ENCODE measurements at regions not wholly inside any gene's neighbourhood (a gene's known extent, or its start where the extent isn't known, plus 50 kb on each side); places are given as distances from the start of the nearest gene placed in this dataset.

DNA sequence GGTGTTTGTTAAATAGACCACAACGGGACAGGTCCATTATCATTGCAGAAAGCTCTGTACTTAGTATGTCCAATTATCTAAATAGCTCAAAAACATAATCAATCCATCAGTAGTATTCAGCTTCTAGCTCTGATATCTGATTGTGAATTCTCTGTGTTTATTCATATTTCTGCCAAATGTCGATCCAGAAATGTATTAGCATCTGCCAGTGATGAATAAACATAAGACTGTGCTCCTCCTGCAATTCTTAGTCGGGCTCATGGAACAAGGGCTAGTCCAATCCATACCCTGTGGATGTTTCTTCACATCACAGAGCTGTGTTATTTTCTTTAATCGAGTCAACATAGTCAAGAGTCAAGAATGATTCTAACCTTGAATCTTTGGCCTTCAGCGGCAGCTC, 1612.1 kb upstream of the WWC1 start:
- WGBS, 2 donors (ENCODE audit: low coverage in 1 of 2) = 57 to 73% methylated on average over 3 to 5 of the region's 5 CpGs
- Histone ChIP-seq H3K9me3 (peaks cover 0 to 3% of the 10 kb centered on the region in 2 donors), H3K36me3 (no peaks in the 10 kb centered on the region), H3K27me3 (no peaks in the 10 kb centered on the region), H3K4me1 (no peaks in the 10 kb centered on the region), H3K4me3 (no peak overlapping the region), H3K27ac (no peak overlapping the region)
- no peak for DNase-seq
- TF ChIP-seq, protein P1, sequence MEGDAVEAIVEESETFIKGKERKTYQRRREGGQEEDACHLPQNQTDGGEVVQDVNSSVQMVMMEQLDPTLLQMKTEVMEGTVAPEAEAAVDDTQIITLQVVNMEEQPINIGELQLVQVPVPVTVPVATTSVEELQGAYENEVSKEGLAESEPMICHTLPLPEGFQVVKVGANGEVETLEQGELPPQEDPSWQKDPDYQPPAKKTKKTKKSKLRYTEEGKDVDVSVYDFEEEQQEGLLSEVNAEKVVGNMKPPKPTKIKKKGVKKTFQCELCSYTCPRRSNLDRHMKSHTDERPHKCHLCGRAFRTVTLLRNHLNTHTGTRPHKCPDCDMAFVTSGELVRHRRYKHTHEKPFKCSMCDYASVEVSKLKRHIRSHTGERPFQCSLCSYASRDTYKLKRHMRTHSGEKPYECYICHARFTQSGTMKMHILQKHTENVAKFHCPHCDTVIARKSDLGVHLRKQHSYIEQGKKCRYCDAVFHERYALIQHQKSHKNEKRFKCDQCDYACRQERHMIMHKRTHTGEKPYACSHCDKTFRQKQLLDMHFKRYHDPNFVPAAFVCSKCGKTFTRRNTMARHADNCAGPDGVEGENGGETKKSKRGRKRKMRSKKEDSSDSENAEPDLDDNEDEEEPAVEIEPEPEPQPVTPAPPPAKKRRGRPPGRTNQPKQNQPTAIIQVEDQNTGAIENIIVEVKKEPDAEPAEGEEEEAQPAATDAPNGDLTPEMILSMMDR (IDR thresholded peaks at IDR 0.05) = no peak
- TF ChIP-seq POLR2A (IDR thresholded peaks at IDR 0.05) (no peak), EP300 (IDR thresholded peaks at IDR 0.05; ENCODE audit: low read depth) (no peak), POLR2AphosphoS5 (IDR thresholded peaks at IDR 0.05) (no peak)
- intact Hi-C loops (cut with DNase I; ENCODE audit: low total_unique reads) (no loop called here), in situ Hi-C loops (cut with MboI; ENCODE audit: low pct_ligation_motif_present in 1 of 4, low pct_unique_long_range_greater_than_20kb in 1 of 4, low sequenced_read_pairs in 3 of 4) (no loop called here)

DNA sequence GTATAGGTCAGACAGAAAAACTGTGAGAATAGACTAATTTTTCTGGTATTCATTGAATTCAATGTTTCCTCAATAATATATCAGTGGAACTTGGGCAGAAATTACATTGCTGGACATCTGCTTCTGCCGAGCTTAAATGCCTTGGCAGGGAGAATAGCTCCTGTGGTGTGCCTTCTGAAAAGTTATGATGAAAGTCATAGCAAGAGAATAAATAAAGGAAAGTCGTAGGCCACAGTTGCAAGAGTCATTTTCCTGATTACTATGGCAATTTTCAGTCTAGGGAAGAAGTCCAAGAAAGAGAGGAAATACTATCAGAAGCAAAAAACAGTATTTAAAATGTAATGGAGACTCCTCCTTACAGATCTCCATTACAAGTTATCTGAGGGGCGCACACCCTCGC, 1596.1 kb upstream of the WWC1 start:
- Histone ChIP-seq H3K4me1 (no peaks in the 10 kb centered on the region), H3K9me3 (no peaks in the 10 kb centered on the region), H3K36me3 (no peaks in the 10 kb centered on the region), H3K4me3 (no peak overlapping the region), H3K27me3 (no peaks in the 10 kb centered on the region), H3K27ac (no peak overlapping the region)
- in situ Hi-C loops (cut with MboI; ENCODE audit: low pct_ligation_motif_present in 1 of 4, low pct_unique_long_range_greater_than_20kb in 1 of 4, low sequenced_read_pairs in 3 of 4) (no loop called here), intact Hi-C loops (cut with DNase I; ENCODE audit: low total_unique reads) (no loop called here)
- TF ChIP-seq, protein P1 (IDR thresholded peaks at IDR 0.05) = no peak
- TF ChIP-seq POLR2A (IDR thresholded peaks at IDR 0.05) (no peak), EP300 (IDR thresholded peaks at IDR 0.05; ENCODE audit: low read depth) (no peak), POLR2AphosphoS5 (IDR thresholded peaks at IDR 0.05) (no peak)
- 67 to 78% methylated on average over 3 to 4 of the region's 4 CpGs for WGBS, 2 donors (ENCODE audit: low coverage in 1 of 2)
- DNase-seq = no peak

DNA sequence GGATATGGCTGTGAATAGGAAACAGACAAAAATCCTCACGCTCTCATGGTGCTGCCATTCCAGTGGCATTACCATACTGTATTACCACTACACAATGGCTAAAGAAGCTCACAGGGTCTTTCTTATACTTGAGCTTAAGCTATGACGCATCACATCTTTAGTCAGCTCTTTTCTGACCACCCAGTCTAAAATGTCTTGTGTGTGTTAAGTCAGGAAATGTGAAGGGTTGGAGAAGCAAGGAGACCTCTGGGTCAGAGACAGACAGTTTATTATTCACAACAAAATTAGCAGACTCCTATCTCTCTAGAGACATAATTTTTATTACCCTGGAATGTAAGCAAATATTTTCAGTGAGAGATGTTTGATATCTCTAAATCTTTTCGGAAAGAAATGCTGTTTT, 1583.2 kb upstream of the WWC1 start:
- no peak for DNase-seq
- WGBS, 2 donors (ENCODE audit: low coverage in 1 of 2) = 74 to 79% methylated on average over 2 to 3 of the region's 3 CpGs
- in situ Hi-C loops (cut with MboI; ENCODE audit: low pct_ligation_motif_present in 1 of 4, low pct_unique_long_range_greater_than_20kb in 1 of 4, low sequenced_read_pairs in 3 of 4) (no loop called here), intact Hi-C loops (cut with DNase I; ENCODE audit: low total_unique reads) (no loop called here)
- no peaks in the 10 kb centered on the region for H3K4me1 ChIP-seq
- no peak overlapping the region for H3K27ac ChIP-seq
- no peak overlapping the region for H3K4me3 ChIP-seq
- H3K36me3 ChIP-seq = no peaks in the 10 kb centered on the region
- no peaks in the 10 kb centered on the region for H3K9me3 ChIP-seq
- no peaks in the 10 kb centered on the region for H3K27me3 ChIP-seq
- no peak for TF ChIP-seq POLR2A (IDR thresholded peaks at IDR 0.05)
- TF ChIP-seq POLR2AphosphoS5 (IDR thresholded peaks at IDR 0.05) = no peak
- TF ChIP-seq, protein P1 (IDR thresholded peaks at IDR 0.05) = no peak
- TF ChIP-seq EP300 (IDR thresholded peaks at IDR 0.05; ENCODE audit: low read depth) = no peak

DNA sequence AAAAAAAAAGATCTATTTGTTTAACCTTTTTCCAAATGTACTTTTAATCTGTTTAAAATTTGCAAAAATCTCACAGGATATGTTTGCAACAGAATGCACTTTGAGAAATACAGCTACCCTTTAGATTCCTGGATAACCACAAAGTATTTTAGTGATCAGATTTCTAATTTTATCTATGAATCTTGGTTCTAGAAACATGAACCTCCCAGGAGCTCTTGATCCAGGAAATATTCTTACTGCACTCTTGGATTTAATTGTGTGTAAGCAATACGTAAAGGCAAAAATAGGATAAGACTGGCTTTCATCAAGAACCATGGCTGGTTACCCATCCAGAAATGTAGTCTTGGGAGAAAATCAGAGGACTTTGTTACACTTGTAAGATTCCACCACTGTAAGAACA, 1581.8 kb upstream of the WWC1 start:
- in situ Hi-C loops (cut with MboI; ENCODE audit: low pct_ligation_motif_present in 1 of 4, low pct_unique_long_range_greater_than_20kb in 1 of 4, low sequenced_read_pairs in 3 of 4) = no loop called here

More for the DNA sequence above, 1581.8 kb upstream of the WWC1 start:
- Histone ChIP-seq H3K36me3 (no peaks in the 10 kb centered on the region), H3K4me1 (no peaks in the 10 kb centered on the region), H3K27ac (no peak overlapping the region), H3K4me3 (no peak overlapping the region), H3K27me3 (no peaks in the 10 kb centered on the region), H3K9me3 (no peaks in the 10 kb centered on the region)
- intact Hi-C loops (cut with DNase I; ENCODE audit: low total_unique reads) = loop anchor here (1.0 kb wide), 1 partner anchor 19 kb away; no protein-coding TSS in a partner anchor
- no peak for DNase-seq
- TF ChIP-seq EP300 (IDR thresholded peaks at IDR 0.05; ENCODE audit: low read depth) = no peak
- TF ChIP-seq, protein P1 (IDR thresholded peaks at IDR 0.05) = no peak
- no peak for TF ChIP-seq POLR2A (IDR thresholded peaks at IDR 0.05)
- TF ChIP-seq POLR2AphosphoS5 (IDR thresholded peaks at IDR 0.05) = no peak
- 92% methylated on average over 1 of the region's 1 CpG; no CpG with 5 or more reads in 1 of the 2 donors for WGBS, 2 donors (ENCODE audit: low coverage in 1 of 2)

All from transverse colon (tissue), 4 donors.